HG02870 (cell line): ENCODE measurements at regions not wholly inside any gene's neighbourhood (a gene's known extent, or its start where the extent isn't known, plus 50 kb on each side); places are given as distances from the start of the nearest gene placed in this dataset.
"Not testable (repeated sequence)": the region's sequence is repeated elsewhere in the genome, so short reads cannot be mapped to it uniquely, and the experiment has no call there.

Experiments used
- ATAC-seq: cut with Tn5 transposase; IDR thresholded peaks from one replicate; pipeline ENCODE4 v1.9.1; 2021; ENCODE audit warnings: mild to moderate bottlenecking, moderate library complexity; ENCODE audit not compliant: unreplicated experiment

GRCh38 chrX:22526339-22526738 lies 253.6 kb downstream of the CBLL2 start:
- ATAC-seq: peak; percentile 99

- ATAC-seq: no peak
Observed at GRCh38 chrX:22527302-22527701, 254.6 kb downstream of the CBLL2 start.

GRCh38 chrX:22533898-22534297 lies 261.2 kb downstream of the CBLL2 start:
- ATAC-seq: no peak

- no peak for ATAC-seq
Observed at GRCh38 chrX:22534643-22535042, 261.9 kb downstream of the CBLL2 start.

- no peak for ATAC-seq
Observed at GRCh38 chrX:22536746-22537304, 264.1 kb downstream of the CBLL2 start.

- ATAC-seq: no peak
Observed at GRCh38 chrX:22538580-22538979, 265.9 kb downstream of the CBLL2 start.

- no peak for ATAC-seq
Observed at GRCh38 chrX:22541926-22542325, 269.2 kb downstream of the CBLL2 start.

- ATAC-seq: no peak
Observed at GRCh38 chrX:22542641-22543040, 269.9 kb downstream of the CBLL2 start.

GRCh38 chrX:22559506-22559905 lies 286.8 kb downstream of the CBLL2 start:
- ATAC-seq: no peak

GRCh38 chrX:22575161-22575845 lies 302.6 kb downstream of the CBLL2 start:
- ATAC-seq: no peak

- ATAC-seq: no peak
Observed at GRCh38 chrX:22577181-22577580, 304.5 kb downstream of the CBLL2 start.

- no peak for ATAC-seq
Observed at GRCh38 chrX:22585831-22586230, 313.1 kb downstream of the CBLL2 start.

- no peak for ATAC-seq
Observed at GRCh38 chrX:22589845-22590244, 317.1 kb downstream of the CBLL2 start.

GRCh38 chrX:22594766-22595165 lies 322.1 kb downstream of the CBLL2 start:
- no peak for ATAC-seq

- no peak for ATAC-seq
Observed at GRCh38 chrX:22603060-22603459, 330.3 kb downstream of the CBLL2 start.

GRCh38 chrX:22609452-22609851 lies 336.7 kb downstream of the CBLL2 start:
- not testable (repeated sequence) for ATAC-seq

- ATAC-seq: no peak
Observed at GRCh38 chrX:22616867-22617266, 344.2 kb downstream of the CBLL2 start.

GRCh38 chrX:22627576-22627975 lies 354.9 kb downstream of the CBLL2 start:
- no peak for ATAC-seq

GRCh38 chrX:22628275-22628674 lies 355.6 kb downstream of the CBLL2 start:
- ATAC-seq: no peak

GRCh38 chrX:22629105-22629725 lies 356.5 kb downstream of the CBLL2 start:
- no peak for ATAC-seq

GRCh38 chrX:22634083-22634482 lies 361.4 kb downstream of the CBLL2 start:
- no peak for ATAC-seq

GRCh38 chrX:22634751-22635150 lies 362.0 kb downstream of the CBLL2 start:
- ATAC-seq: no peak
